ENCODE measurements at regions not wholly inside any gene's neighbourhood (a gene's known extent, or its start where the extent isn't known, plus 50 kb on each side); places are given as distances from the start of the nearest gene placed in this dataset.

DNA sequence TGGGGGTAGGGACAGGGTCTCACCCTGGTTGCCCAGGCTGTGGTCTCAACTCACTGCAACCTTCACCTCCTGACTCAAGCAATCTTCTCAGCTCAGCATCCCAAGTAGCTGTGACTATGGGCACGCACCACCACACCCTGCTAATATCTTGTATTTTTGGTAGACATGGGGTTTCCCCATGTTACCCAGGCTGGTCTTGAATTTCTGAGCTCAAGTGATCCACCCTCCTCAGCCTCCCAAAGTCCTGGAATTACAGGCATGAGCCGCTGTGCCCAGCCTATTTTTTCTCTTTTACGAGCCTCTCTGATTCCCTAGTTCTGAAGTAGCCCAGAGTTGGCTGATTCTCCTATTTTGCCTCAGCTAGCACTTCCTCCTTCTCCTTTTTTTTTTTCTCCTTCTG is 83.6 kb downstream of the ZNF280B start (continued):
- TF ChIP-seq ESRRG (CRISPR knock-in tag; IDR thresholded peaks at IDR 0.05) (no peak), ZNF70 (CRISPR knock-in tag; IDR thresholded peaks at IDR 0.05) (no peak)

DNA sequence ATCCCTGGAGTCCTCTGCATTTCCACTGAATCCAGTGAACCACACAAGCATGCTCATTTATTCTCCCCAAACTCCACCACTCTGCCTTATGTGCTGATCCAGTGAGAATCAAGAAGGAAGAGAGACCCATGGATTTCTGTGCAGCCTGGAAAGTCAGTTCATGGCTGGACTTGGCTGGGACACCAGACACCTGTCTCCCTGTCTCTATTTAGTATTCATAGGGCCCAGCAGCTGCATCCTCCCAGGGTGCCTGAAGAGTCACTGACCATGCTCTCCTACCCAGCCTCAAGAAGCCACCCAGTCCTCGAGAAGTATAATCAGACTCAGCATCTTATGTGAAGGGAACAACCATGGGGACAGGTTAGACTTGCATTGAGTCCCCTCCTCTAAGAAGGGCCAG is 83.2 kb downstream of the ZNF280B start:
- TF ChIP-seq SNAI2 (CRISPR knock-in tag; IDR thresholded peaks at IDR 0.05) (no peak), ZNF70 (CRISPR knock-in tag; IDR thresholded peaks at IDR 0.05) (no peak), ARNTL (CRISPR knock-in tag; IDR thresholded peaks at IDR 0.05; ENCODE audit: borderline replicate concordance, low read depth) (no peak), TCF4 (CRISPR knock-in tag; IDR thresholded peaks at IDR 0.05; ENCODE audit: borderline replicate concordance) (no peak), CSDC2 (CRISPR knock-in tag; IDR thresholded peaks at IDR 0.05) (no peak)
- ATAC-seq = no peak

DNA sequence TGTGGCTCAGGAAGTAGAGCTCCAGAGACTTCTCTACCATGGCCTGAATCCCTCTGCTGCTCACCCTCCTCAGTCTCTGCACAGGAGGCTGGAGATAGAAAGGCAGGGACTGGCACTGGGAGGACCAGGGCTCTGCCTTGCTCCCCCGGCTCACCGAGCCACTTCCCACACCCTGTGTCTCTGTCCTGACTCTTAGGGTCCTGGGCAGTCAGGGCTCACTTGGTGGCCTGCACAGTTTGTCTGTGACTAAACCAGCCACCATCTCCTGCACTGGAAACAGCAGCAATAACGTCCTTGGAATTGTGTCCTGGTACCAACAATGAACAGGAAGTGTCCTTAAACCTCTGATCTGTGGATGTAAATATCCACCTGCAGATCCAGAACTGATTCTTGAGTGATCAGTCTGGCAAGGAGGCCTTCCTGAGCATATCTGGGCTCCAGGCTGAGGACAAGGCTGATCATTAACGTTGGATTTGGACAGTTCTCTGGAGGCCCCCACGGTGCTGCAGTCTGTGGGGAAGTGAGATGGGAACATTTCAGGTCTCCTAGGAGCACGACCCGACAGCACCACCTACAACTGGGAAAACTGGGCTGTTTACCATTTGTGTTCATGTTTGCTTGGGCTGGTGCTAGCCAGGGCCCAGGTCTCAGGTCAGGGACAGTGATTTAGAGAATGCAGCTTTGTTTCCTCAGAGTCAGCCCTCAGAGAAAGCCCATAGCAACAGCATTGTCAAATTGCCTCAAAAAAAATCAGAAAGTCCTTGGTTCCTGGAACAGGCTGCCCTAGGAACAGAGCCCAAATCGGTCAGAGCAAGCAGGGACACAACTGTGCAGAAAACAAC is 82.5 kb downstream of the ZNF280B start:
- TF ChIP-seq PPARA (CRISPR knock-in tag; IDR thresholded peaks at IDR 0.05; ENCODE audit: borderline replicate concordance) (no peak), BACH2 (CRISPR knock-in tag; IDR thresholded peaks at IDR 0.05; ENCODE audit: borderline replicate concordance) (no peak), ZFP3 (CRISPR knock-in tag; IDR thresholded peaks at IDR 0.05) (no peak), ARNTL (CRISPR knock-in tag; IDR thresholded peaks at IDR 0.05; ENCODE audit: borderline replicate concordance, low read depth) (no peak), TOX (CRISPR knock-in tag; IDR thresholded peaks at IDR 0.05; ENCODE audit: borderline replicate concordance) (no peak), OSR1 (CRISPR knock-in tag; IDR thresholded peaks at IDR 0.05) (no peak), ZNF8 (CRISPR knock-in tag; IDR thresholded peaks at IDR 0.05) (no peak), ZNF70 (CRISPR knock-in tag; IDR thresholded peaks at IDR 0.05) (no peak), SNAI2 (CRISPR knock-in tag; IDR thresholded peaks at IDR 0.05) (no peak), GLIS3 (CRISPR knock-in tag; IDR thresholded peaks at IDR 0.05) (no peak), TCF4 (CRISPR knock-in tag; IDR thresholded peaks at IDR 0.05; ENCODE audit: borderline replicate concordance) (no peak), ESRRG (CRISPR knock-in tag; IDR thresholded peaks at IDR 0.05) (no peak)
- TF ChIP-seq, protein P1, sequence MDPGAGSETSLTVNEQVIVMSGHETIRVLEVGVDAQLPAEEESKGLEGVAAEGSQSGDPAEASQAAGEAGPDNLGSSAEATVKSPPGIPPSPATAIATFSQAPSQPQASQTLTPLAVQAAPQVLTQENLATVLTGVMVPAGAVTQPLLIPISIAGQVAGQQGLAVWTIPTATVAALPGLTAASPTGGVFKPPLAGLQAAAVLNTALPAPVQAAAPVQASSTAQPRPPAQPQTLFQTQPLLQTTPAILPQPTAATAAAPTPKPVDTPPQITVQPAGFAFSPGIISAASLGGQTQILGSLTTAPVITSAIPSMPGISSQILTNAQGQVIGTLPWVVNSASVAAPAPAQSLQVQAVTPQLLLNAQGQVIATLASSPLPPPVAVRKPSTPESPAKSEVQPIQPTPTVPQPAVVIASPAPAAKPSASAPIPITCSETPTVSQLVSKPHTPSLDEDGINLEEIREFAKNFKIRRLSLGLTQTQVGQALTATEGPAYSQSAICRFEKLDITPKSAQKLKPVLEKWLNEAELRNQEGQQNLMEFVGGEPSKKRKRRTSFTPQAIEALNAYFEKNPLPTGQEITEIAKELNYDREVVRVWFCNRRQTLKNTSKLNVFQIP (CRISPR knock-in tag; IDR thresholded peaks at IDR 0.05; ENCODE audit: borderline replicate concordance, low read depth) = no peak
- TF ChIP-seq, protein P2, sequence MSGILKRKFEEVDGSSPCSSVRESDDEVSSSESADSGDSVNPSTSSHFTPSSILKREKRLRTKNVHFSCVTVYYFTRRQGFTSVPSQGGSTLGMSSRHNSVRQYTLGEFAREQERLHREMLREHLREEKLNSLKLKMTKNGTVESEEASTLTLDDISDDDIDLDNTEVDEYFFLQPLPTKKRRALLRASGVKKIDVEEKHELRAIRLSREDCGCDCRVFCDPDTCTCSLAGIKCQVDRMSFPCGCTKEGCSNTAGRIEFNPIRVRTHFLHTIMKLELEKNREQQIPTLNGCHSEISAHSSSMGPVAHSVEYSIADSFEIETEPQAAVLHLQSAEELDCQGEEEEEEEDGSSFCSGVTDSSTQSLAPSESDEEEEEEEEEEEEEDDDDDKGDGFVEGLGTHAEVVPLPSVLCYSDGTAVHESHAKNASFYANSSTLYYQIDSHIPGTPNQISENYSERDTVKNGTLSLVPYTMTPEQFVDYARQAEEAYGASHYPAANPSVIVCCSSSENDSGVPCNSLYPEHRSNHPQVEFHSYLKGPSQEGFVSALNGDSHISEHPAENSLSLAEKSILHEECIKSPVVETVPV (CRISPR knock-in tag; IDR thresholded peaks at IDR 0.05) = no peak
- no peak for ATAC-seq

DNA sequence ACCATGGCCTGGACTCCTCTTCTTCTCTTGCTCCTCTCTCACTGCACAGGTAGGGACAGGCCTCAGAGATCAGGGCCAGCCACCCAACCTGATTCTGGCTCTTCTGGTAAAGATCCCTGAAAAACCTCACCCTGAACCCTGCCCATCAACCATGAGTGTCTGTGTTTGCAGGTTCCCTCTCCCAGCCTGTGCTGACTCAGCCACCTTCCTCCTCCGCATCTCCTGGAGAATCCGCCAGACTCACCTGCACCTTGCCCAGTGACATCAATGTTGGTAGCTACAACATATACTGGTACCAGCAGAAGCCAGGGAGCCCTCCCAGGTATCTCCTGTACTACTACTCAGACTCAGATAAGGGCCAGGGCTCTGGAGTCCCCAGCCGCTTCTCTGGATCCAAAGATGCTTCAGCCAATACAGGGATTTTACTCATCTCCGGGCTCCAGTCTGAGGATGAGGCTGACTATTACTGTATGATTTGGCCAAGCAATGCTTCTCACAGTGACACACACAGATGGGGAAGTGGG is 80.9 kb downstream of the ZNF280B start:
- TF ChIP-seq SNAI2 (CRISPR knock-in tag; IDR thresholded peaks at IDR 0.05) (no peak), GLIS3 (CRISPR knock-in tag; IDR thresholded peaks at IDR 0.05) (no peak), ZC3H10 (CRISPR knock-in tag; IDR thresholded peaks at IDR 0.05) (no peak), ZNF565 (CRISPR knock-in tag; conservative IDR thresholded peaks at IDR 0.05; ENCODE audit: low read depth) (no peak), PPARA (CRISPR knock-in tag; IDR thresholded peaks at IDR 0.05; ENCODE audit: borderline replicate concordance) (no peak), ZFP30 (CRISPR knock-in tag; IDR thresholded peaks at IDR 0.05) (no peak), ISL1 (CRISPR knock-in tag; IDR thresholded peaks at IDR 0.05) (no peak), RARB (CRISPR knock-in tag; IDR thresholded peaks at IDR 0.05) (no peak), ZNF8 (CRISPR knock-in tag; IDR thresholded peaks at IDR 0.05) (no peak), TCF4 (CRISPR knock-in tag; IDR thresholded peaks at IDR 0.05; ENCODE audit: borderline replicate concordance) (no peak)
- TF ChIP-seq, protein P3, sequence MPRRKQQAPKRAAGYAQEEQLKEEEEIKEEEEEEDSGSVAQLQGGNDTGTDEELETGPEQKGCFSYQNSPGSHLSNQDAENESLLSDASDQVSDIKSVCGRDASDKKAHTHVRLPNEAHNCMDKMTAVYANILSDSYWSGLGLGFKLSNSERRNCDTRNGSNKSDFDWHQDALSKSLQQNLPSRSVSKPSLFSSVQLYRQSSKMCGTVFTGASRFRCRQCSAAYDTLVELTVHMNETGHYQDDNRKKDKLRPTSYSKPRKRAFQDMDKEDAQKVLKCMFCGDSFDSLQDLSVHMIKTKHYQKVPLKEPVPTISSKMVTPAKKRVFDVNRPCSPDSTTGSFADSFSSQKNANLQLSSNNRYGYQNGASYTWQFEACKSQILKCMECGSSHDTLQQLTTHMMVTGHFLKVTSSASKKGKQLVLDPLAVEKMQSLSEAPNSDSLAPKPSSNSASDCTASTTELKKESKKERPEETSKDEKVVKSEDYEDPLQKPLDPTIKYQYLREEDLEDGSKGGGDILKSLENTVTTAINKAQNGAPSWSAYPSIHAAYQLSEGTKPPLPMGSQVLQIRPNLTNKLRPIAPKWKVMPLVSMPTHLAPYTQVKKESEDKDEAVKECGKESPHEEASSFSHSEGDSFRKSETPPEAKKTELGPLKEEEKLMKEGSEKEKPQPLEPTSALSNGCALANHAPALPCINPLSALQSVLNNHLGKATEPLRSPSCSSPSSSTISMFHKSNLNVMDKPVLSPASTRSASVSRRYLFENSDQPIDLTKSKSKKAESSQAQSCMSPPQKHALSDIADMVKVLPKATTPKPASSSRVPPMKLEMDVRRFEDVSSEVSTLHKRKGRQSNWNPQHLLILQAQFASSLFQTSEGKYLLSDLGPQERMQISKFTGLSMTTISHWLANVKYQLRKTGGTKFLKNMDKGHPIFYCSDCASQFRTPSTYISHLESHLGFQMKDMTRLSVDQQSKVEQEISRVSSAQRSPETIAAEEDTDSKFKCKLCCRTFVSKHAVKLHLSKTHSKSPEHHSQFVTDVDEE (CRISPR knock-in tag; IDR thresholded peaks at IDR 0.05) = no peak
- TF ChIP-seq, protein P4, sequence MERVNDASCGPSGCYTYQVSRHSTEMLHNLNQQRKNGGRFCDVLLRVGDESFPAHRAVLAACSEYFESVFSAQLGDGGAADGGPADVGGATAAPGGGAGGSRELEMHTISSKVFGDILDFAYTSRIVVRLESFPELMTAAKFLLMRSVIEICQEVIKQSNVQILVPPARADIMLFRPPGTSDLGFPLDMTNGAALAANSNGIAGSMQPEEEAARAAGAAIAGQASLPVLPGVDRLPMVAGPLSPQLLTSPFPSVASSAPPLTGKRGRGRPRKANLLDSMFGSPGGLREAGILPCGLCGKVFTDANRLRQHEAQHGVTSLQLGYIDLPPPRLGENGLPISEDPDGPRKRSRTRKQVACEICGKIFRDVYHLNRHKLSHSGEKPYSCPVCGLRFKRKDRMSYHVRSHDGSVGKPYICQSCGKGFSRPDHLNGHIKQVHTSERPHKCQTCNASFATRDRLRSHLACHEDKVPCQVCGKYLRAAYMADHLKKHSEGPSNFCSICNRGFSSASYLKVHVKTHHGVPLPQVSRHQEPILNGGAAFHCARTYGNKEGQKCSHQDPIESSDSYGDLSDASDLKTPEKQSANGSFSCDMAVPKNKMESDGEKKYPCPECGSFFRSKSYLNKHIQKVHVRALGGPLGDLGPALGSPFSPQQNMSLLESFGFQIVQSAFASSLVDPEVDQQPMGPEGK (CRISPR knock-in tag; IDR thresholded peaks at IDR 0.05; ENCODE audit: borderline replicate concordance) = no peak
- ATAC-seq = no peak
